Left lobe of liver (tissue), 2 donors: ENCODE measurements at regions not wholly inside any gene's neighbourhood (a gene's known extent, or its start where the extent isn't known, plus 50 kb on each side); places are given as distances from the start of the nearest gene placed in this dataset.

ENCODE experiments used
- ATAC-seq: fragments of 200-7000 bp; cut with Tn5 transposase; one replicate; pipeline ENCODE4 v1.9.1; 2020; ENCODE audit warnings: mild to moderate bottlenecking, moderate library complexity
- DNase-seq: peaks from one replicate; pipeline ENCODE4 v3.0.0-alpha.2; 2020; ENCODE audit warnings: low spot score
- donor health status: DM: no; HTN: no; CAD: no; lungs with moderate emphysema.
- donor health status: DM: no; HTN: yes; CAD: no.

DNA sequence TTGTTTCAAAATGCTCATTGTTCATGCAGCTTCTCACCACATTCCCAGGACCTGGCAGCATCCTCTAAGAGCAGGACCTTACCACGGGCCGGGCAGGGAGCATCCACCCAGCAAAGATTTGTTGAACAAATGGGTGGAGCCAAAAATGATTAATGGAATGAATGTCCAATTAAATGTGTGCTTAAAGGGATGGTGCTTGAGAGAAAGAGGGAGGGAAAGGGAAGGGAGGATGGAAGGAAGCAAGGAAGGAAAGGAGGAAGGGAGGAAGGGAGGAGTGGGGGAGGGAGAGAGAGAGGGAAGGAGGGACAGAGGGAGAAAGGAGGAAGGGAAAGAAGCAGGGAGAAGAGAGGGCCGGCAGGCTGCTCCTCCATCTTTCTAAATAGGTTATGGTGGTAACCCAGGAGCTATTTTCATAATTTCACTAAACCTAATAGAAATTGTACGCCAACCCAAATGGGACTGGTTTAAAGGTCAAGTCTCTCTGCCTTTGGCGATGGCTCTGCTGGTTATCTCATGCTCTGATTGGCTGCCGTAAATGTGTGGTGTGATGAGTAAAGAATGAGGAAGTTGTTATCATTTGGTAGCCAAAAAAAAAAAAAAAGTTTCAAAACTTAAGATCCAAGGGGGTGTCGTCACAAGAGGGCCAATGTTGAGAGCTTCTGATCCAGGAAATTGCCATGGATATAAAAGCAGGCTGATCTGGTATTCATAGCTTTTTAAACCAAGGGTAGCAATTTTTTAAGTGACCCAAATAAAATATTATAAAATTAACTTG, 126.7 kb upstream of the FOXF1 start:
- ATAC-seq (peak; percentile 24), DNase-seq (no peak)

DNA sequence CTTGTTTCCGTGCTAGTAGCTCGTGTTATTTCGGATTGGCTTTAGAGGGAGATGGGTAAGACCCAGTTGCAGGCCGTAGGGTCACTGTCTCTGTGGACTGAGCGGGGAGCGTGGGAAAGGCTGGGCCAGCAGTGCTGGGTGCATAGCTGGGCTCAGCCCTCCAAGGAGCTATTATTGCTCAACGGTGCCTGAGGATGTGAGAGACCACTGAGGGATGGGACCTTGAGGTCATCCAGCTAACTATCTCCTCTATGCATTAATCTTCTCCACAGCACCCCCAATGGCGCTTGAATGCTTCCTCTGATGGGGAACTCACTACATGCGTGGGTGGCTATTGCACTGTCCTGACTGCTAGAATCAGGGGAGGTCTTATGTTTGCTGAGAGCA, 126.1 kb upstream of the FOXF1 start:
- ATAC-seq (peak; percentile 24), DNase-seq (no peak)

DNA sequence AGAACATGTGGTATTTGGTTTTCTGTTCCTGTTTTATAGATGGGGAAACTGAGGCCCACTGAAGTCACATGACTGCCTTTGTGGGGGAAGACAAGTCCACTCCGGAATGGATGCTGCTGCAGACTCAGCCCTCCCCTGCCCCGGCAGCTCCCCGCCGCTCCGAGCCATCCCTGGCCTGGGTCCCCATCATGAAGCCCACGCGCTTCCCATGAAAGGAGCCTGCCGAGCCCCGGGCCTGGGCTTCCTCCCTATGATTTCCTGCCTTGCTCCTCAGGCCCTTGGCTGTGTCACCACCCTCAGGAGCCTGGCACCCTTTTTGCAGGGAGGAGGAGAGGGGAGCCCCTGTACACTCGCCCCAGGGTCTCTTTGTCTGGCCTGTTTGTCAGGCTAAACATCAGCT, 125.3 kb upstream of the FOXF1 start:
- DNase-seq (no peak), ATAC-seq (no peak)

DNA sequence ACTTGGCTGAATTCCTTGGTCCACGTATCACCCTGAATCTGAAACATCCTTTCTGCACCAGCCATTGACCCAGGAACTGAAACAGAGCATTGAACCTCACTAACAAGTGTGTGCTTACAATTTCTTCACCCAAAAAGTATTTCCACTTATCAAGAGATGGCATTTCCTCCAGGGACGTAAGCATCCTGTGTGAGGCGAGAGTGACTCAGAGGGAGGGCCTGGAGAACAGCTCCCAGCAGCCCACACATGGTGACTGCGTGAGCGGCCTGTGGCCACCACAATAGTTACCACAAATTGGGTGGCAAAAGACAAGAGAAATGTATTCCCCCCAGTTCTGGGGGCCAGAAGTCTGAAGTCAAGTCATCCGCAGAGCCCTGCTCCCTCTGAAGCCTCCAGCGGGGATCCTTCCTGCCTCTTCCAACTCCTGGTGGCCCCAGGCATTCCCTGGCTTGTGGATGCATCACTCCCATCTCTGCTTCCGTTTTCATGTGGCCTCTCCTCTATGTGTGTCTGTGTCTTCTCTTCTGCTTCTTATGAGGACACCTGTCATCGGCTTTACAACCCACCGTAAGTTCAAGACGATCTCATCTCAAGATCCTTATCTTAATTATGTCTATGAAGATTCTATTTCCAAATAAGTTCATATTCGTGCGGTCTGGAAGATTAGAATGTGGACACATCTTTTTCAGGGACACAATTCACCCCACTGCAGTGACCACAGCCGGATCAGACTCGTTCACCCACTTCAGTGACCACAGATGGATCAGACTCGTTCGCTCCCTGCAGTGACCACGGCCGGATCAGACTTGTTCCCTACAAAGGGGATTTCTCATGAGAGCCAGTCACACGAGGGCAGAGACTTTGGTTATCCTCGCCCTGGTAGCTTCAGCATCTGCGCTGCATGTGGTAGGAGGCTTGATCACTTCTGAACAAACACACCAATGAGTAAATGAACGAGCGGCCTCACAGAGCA, 122.6 kb upstream of the FOXF1 start:
- DNase-seq, result no peak
- ATAC-seq, result peak; percentile 39

DNA sequence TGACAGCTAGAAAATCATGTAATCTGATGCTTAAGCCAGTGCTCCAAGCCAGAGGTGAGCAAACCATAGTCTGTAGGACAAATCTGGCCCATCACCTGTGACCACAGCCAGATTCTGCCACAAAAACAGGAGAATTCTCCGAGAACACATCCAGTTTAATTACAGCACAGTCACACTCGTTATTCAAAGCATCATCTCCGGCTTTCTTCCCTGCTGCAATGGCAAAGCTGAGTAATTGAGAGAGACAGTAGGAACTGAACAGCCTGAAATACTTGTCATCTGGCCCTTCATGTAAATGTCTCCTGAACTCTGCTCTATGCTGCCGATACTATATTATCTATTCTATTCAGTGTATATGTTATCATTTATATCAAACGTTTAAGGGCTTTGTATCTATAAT, 121.4 kb upstream of the FOXF1 start:
- ATAC-seq (no peak), DNase-seq (no peak)

DNA sequence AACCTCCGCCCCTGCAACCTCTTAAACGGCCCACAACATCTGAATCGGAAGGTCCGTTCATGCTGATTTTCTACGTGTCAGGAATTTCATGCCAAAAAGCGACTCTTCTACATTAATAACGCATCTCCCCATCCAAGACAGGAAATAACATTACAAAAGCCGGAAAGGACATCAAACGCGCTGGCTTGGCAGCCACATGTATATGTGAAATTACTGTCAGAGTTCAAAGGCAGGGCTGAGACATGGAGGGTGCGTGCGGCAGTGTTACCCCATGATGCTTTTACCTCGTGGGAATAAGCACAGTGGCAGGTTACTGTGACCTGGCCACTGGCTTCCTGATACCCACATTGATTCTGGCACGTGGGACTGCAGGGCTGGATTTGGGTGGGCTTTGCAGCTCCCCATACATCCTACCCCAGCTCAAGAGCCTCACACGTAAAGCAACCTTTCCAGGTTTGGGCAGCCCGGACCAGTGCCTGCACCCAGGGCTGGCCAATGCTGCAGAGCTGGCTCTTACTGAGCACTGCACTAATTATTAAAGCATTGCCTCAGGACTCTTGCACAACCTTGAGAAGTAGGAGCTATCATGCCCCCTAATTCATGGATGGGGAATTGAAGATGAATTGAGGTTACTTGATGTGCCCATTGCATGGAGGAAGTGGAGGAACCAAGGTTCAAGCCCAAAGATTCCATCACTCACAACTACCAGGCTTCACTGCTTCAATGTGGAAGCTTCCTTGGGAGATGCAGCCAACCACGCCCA, 120.6 kb upstream of the FOXF1 start:
- no peak for ATAC-seq
- no peak for DNase-seq

DNA sequence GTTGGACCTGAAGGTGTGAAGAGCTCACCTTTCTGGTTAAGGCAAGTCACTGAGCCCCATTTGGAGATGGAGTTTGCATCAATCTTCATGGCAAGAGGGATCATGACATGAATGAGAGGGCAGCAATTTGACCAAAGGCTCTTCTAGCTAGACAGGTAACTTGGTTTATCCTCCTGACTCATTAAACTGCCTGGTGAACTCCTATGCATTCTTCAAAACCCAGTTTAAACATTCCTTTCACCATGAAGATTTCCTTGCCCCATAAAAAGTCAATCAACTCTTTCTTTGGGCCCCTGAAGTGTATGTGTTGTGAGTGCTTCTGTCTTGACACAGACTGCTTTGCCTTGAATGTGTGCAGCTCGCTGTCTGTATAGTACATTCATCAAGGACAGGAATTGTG, 120.0 kb upstream of the FOXF1 start:
- ATAC-seq, result no peak
- DNase-seq, result no peak

DNA sequence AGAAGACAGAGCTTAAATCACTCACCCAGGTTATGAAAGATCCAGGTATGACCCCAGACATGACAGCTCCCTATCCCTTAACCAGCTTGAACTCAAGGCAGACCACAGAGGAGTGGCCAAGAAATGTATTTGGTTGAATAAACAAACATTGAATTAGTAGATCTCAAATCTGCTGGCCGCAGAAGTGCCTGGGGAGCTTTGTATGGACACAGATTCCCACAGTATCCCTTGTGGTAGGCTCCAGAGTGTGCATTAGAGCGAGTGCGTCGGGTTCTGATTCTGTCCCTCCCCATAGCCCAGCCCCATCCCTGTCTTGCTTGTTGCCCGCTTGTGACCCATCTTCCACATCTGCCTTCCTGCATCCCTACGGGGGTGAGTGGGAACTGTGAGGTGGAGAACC, 118.8 kb upstream of the FOXF1 start:
- no peak for ATAC-seq
- DNase-seq, result no peak

DNA sequence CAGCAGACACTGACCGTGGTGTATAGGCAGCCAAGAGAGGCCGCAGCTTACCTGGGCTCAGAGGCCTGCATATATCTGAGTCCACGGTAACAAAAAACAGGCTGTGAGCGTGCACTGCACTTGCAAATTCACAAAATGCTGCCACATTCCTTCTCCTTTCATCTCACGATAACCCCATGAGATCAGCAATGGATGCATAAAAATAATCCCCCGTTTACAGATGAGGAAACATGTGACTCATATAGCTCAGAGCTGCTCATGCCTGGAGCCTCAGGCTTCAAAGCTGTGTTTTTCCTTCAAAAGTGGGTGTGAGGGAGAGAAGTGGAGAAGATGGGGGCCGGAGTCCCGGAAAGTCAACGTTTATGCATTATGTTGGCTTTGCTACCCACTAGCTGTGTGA, 118.3 kb upstream of the FOXF1 start:
- ATAC-seq (no peak), DNase-seq (no peak)

DNA sequence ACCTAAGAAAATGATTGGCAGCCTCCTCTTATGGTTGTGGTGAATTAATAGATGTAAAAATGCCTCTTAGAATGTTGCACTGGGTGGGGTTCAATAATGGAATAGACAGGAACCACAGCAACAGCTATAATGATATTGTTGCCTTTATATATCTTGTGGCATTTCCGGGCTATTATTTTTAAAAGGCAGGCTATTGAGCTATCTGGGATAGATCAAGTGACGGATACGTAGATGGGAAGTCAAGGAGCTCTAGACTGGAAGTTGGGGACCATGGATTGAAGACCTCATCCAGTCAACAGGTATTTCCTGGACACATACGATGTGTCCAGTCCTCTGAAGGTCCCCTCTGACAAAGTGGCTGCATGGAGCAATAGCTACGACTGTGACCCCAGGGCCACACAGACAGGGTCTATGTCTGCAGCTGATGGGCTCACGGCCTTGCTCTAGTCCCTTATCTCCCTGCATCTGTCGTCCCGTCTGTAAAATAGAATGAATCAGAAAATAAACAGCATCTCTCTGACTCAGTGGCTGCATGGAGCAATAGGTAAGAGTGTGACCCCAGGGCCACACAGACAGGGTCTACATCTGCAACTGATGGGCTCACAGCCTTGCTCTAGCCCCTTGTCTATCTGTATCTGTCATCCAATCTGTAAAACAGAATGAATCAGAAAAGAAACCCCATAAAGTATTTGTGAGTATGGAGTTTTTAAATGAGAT, 117.7 kb upstream of the FOXF1 start:
- DNase-seq (no peak), ATAC-seq (no peak)

DNA sequence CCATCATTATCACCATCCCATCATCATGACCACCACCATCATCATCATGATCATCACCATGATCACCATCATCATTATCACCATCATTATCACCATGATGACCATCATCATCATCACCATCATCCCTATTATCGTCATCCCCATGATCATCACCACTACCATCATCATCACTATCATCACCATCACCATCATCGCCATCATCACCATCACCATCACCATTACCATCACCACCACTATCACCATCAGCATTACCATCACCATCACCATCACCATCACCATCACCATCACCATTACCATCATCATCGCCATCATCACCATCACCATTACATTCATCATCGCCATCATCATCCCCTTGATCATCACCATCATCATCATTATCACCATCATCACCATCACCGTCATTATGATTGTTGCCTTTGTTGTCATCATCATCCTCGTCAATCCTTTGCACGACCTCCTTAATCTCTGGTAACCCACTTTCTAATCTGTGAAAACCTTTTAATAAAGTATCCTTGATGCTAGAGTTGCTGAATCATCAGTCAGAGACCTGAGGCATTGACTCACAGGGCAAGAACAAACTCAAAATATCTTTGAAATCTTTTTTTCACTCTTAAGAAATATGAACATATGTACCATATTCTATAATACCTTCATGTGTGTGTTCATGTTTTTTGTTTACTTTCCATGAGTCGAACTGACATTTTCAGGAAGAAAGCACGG, 116.3 kb upstream of the FOXF1 start:
- ATAC-seq (no peak), DNase-seq (no peak)

DNA sequence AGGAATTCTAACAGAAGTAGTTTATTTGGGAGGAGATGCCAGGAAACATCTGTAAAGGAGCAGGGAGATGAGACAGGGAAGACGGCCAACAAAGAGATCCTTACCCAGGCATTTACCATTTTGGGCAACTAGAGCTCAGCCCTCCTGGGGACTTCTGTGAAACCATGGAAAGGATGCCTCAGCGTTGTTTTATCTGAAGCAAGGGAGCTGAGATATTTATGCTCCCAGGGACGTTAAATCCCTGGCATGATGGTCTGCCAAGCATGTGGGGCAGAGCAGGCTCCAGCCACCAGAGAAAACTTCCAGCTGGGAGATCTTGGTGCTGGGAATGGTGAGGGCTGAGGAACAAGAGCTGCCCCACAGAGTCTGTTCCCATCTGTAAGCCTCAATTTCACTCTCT, 114.8 kb upstream of the FOXF1 start:
- DNase-seq (no peak), ATAC-seq (no peak)

DNA sequence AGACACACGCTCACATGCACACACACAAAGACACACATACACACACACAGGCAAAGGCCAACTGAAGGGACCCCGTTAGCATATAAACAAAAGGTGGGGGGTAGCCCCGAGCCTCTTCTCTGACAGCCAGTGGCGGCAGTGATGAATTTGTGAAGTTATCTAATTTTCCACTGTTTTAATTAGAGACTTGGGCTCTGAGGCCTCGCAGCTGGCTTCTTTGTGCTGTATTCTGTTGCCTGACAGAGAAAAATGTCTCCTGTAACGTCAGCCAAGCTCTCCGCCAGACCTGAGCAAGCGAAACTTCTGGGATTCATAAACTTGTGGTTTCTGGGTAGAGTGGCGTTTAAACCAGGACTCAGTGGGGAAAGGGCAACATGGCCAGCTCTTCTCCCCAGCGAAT, 113.9 kb upstream of the FOXF1 start:
- ATAC-seq (no peak), DNase-seq (no peak)

DNA sequence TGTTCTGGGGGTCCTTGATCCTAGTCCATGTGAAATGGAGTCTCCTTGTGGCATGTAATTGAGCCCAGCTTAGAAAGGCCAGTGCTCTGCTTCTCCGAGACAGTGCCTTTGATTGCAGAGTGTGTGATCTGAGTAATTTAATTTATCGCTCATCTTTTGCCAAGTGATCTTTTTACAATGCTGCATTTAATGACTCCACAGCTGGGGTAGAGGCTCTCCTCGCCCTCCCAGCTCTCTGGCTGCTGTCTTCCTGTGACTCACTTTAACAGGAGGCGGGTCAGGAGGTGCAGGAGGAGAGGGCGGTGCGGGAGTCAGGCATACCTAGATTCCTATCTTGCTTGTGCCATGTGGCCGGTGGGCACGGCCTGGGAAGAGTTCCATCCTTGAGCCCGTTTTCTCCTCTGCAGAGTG, 113.4 kb upstream of the FOXF1 start:
- ATAC-seq, result no peak
- DNase-seq, result no peak

DNA sequence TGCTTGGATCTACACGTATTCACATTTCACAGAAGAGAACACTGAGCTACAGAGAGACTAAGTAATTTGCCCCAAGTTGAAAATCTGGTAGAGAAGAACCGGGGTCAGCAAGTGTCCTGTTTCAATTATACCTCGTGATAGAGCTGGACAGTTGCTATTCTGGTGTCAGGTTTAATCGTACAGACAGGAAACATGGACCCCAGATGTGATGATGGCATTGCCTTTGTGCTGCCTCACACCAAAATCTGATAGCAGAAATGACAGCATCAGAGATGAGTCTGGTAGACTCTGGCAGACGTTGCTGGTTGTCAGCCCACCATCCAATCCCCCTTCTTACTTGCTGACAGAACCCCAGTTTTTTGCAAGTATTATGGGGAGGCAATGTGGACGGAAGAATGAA, 112.1 kb upstream of the FOXF1 start:
- no peak for ATAC-seq
- DNase-seq, result no peak

DNA sequence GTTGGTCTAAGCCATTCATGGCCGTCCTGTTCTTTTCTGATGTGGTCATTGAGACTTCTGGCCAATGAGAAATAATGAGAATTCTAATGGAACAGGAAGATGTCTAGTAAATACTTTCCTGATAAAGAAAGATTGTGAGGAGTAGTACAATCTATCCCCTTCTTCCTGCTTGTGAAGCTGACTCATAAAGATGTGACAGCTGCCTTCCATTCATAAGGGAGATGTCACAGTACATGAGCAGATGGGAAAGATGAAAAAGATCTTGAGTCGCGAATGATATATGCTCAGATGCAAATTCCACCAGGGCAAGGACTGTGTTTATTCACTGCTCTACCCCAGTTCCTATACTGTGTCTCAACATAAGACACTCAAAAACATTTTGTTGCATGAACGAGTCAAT, 111.7 kb upstream of the FOXF1 start:
- no peak for DNase-seq
- ATAC-seq, result no peak

DNA sequence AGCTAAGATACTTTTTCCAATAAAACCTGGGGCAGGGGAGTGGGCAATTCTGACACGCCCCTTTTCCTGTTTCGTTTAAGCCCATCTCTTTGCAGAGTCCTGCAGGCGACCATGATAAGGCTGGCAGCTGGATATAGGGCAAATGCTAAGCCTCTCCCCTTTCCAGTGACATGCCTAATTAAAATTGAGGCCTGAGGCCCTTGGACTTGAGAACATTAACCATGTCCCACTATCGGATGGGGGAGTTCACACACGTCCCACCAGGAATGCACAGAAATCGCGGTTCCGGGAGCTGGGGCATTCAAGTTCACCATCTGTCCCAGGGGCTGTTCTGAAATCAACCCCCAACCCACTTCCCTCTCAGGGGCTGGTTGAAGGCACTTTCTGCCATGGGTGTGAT, 109.2 kb upstream of the FOXF1 start:
- DNase-seq (no peak), ATAC-seq (no peak)

DNA sequence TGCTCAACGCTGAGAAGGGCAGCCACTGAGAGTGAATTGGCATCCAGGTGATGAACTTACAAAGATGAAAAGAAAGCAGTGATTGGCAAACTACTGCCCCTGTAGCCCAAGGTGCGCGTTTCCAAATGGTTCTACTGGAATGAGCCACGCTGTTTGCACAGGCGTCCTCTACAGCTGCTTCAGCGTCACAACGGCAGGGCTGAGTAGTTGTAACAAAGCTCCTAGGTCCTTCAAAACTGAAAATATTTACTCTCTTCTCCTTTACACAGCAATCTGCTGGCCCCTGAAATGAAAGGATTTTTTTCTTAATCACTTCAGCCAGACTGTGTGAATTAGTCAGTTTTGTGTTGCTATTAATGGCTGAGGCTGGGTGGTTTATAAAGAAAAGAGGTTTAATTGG, 107.2 kb upstream of the FOXF1 start:
- DNase-seq, result no peak
- ATAC-seq, result no peak

DNA sequence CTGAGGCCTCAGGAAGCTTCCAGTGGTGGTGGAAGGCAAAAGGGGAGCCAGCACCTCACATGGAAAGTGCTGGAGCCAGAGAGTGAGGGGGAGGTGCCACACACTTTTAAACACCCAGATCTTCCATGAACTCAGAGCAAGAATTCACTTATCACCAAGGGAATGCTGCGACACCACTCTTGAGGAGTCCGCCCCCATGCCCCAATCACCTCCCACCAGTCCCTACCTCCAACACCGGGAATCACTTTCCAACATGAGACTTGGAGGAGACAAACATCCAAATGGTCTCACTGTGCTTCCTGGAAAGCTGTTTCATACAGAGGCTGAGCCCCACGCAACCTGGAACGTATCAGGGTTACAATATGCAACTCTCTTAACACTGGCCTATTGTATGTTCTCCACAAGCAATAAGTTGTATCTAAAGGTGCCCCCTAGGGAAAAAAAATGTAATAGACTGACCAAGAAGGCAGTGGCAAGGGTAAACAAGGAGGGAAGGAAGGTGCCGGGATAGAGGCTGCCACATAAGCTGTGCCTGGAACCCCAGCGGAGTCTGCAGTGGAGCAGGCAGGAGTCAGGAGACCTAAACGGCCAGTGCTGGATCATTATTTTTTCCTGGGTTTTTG, 106.7 kb upstream of the FOXF1 start:
- ATAC-seq (no peak), DNase-seq (no peak)

DNA sequence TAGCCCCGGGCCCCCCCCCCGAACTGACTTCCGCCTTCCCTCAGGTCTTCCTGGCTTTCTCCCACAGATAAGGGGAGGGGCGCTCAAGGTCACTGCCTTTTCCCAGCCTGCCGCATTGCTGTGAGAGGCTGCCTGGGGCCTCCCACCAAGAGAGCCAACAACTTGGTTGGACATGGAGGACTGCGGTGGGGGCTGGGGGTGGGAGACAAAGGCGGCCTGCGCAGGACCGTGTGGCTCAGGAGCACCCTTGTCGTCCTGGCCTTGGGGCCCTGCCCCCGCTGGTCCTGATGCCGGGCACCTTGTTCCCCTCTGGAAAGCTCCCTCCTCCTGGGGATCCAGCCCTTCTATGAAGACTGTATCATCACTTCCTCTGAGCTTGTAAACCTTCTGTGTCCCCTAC, 105.6 kb upstream of the FOXF1 start:
- ATAC-seq (no peak), DNase-seq (no peak)
